Head of caudate nucleus (tissue), 42 donors: ENCODE measurements at regions not wholly inside any gene's neighbourhood (a gene's known extent, or its start where the extent isn't known, plus 50 kb on each side); places are given as distances from the start of the nearest gene placed in this dataset.
"Not testable (repeated sequence)": the region's sequence is repeated elsewhere in the genome, so short reads cannot be mapped to it uniquely, and the experiment has no call there.

ENCODE experiments used
- DNase-seq, 42 donors: peaks; one replicate each; pipeline versions ENCODE4 v3.0.0 to v3.0.0-alpha.2; 2020 to 2021; ENCODE audit warnings: mixed read lengths in 7 of 42
- intact Hi-C: fragments of 100-400 bp; cut with DNase I; formaldehyde crosslinking; loops from one replicate; pipeline ENCODE4 v1.15.0; 2022

GRCh38 chr3:110391640-110392395 is 679.8 kb upstream of the NECTIN3 start:
- DNase-seq = no peak
- intact Hi-C loops = no loop called here

GRCh38 chr3:110393941-110394340 is 677.7 kb upstream of the NECTIN3 start:
- DNase-seq = no peak
- intact Hi-C loops = no loop called here

- no peak for DNase-seq
- intact Hi-C loops = no loop called here
Measured at GRCh38 chr3:110397115-110397514, 674.5 kb upstream of the NECTIN3 start.

GRCh38 chr3:110400315-110400714 is 671.3 kb upstream of the NECTIN3 start:
- no peak for DNase-seq
- intact Hi-C loops = no loop called here

GRCh38 chr3:110405830-110406585 is 665.6 kb upstream of the NECTIN3 start:
- intact Hi-C loops = no loop called here
- DNase-seq = no peak

- no peak for DNase-seq
- intact Hi-C loops = no loop called here
Measured at GRCh38 chr3:110413266-110413665, 658.4 kb upstream of the NECTIN3 start.

- no peak for DNase-seq
- intact Hi-C loops = no loop called here
Measured at GRCh38 chr3:110413807-110414748, 657.5 kb upstream of the NECTIN3 start.

GRCh38 chr3:110414855-110415254 is 656.8 kb upstream of the NECTIN3 start:
- intact Hi-C loops = no loop called here
- no peak for DNase-seq

- DNase-seq = no peak
- intact Hi-C loops = no loop called here
Measured at GRCh38 chr3:110419096-110419495, 652.5 kb upstream of the NECTIN3 start.

- no peak for DNase-seq
- intact Hi-C loops = no loop called here
Measured at GRCh38 chr3:110419601-110420000, 652.0 kb upstream of the NECTIN3 start.

GRCh38 chr3:110420158-110420641 is 651.4 kb upstream of the NECTIN3 start:
- no peak for DNase-seq
- intact Hi-C loops = no loop called here

GRCh38 chr3:110423276-110423675 is 648.3 kb upstream of the NECTIN3 start:
- no peak for DNase-seq
- intact Hi-C loops = no loop called here

- DNase-seq = no peak
- intact Hi-C loops = no loop called here
Measured at GRCh38 chr3:110430146-110430545, 641.5 kb upstream of the NECTIN3 start.

GRCh38 chr3:110436209-110436608 is 635.4 kb upstream of the NECTIN3 start:
- intact Hi-C loops = no loop called here
- DNase-seq = no peak

GRCh38 chr3:110440066-110440653 is 631.5 kb upstream of the NECTIN3 start:
- DNase-seq, intact Hi-C loops: not testable (repeated sequence)

- intact Hi-C loops = no loop called here
- no peak for DNase-seq
Measured at GRCh38 chr3:110454066-110454465, 617.5 kb upstream of the NECTIN3 start.

- intact Hi-C loops = no loop called here
Measured at GRCh38 chr3:110456001-110456400, 615.6 kb upstream of the NECTIN3 start.

GRCh38 chr3:110456438-110457138 is 615.0 kb upstream of the NECTIN3 start:
- intact Hi-C loops = no loop called here
- no peak for DNase-seq

More at GRCh38 chr3:110456001-110456400, 615.6 kb upstream of the NECTIN3 start:
- DNase-seq = no peak
